GM12873 (cell line): ENCODE measurements at regions not wholly inside any gene's neighbourhood (a gene's known extent, or its start where the extent isn't known, plus 50 kb on each side); places are given as distances from the start of the nearest gene placed in this dataset.

Experiments used
- TF ChIP-seq, protein P1 (sequence below): IDR thresholded peaks from 2 replicates; pipeline ENCODE4 v1.5.1; 2012; ENCODE audit warnings: low read depth, mild to moderate bottlenecking, moderate library complexity, low read length, control low read depth; ENCODE audit not compliant: insufficient read depth; ENCODE audit errors: missing control alignments

DNA sequence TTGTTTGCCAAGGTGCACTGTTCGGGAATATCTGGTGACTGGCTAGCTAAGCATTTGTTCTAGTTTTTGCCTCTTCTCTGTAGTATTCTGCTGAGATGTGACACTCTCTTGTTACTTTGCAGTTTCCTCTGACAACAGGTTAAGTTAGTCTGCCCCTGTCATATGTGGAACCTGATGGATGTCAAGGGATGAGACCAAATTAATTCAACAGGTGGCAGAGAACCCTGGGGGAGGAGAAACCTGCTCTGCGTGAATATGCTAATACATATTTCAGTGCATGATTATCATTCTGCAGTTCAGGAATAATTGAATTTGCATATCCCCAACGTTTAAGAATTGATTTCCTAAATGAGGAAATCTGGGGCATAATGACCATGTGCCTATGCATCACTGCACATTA lies 777.3 kb downstream of the PDCD6IP start:
- TF ChIP-seq, protein P1, sequence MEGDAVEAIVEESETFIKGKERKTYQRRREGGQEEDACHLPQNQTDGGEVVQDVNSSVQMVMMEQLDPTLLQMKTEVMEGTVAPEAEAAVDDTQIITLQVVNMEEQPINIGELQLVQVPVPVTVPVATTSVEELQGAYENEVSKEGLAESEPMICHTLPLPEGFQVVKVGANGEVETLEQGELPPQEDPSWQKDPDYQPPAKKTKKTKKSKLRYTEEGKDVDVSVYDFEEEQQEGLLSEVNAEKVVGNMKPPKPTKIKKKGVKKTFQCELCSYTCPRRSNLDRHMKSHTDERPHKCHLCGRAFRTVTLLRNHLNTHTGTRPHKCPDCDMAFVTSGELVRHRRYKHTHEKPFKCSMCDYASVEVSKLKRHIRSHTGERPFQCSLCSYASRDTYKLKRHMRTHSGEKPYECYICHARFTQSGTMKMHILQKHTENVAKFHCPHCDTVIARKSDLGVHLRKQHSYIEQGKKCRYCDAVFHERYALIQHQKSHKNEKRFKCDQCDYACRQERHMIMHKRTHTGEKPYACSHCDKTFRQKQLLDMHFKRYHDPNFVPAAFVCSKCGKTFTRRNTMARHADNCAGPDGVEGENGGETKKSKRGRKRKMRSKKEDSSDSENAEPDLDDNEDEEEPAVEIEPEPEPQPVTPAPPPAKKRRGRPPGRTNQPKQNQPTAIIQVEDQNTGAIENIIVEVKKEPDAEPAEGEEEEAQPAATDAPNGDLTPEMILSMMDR: no peak

DNA sequence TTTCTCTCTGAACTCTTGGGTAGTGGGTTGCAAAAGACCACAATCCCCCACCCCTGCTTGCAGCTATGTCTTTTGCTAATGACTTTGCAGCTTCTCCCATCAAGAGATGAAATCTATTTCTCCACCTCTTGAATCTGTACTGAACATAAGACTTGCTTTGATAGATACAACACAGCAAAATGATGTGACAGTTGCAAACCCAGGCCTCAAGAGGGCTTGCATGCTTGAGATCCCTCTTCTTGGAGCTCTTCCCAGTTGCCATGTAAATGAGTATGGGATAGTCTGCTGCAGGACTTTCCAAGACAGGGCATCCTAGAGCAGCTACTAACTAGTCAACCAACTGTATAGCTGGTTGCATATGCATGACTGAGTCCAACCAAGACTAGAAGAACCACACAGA lies 783.6 kb downstream of the PDCD6IP start:
- TF ChIP-seq, protein P1: no peak

DNA sequence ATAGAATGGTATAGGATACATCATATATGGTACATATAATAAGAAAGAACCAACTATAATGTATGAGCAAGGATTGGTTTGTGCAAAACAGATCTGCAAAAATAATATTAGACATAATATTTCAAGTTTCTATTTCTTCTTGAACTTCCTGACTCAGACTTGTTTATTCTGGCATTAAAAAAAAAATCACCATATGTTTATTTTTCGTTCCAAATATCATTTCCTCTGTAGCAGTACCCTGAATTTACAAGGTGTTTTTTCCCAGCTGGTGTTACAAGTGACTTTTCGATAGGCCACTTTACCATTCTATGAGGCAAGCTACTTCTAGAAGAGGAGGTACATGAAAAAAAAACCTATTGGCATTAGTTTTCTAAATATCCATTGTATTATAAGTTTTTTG lies 785.0 kb downstream of the PDCD6IP start:
- TF ChIP-seq, protein P1: no peak

DNA sequence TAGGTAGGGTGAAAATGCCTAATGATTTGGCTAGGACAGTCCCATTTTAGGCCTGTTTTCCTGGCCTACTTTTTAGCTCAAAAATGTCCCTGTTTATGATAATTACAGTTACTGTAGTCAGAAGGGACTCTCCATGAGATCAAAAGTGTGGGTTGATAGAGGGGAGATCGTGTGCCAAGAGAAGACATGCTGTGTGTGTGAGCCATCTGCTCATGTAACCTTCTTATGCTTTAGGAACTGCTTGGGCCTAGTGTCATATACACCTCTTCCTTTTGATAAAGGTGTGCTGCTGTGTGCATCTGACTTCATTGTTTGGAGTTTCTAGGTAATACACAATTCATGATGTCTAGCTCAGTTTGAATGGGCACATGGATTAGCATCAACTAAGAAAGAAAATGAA lies 786.5 kb downstream of the PDCD6IP start:
- TF ChIP-seq, protein P1: no peak

DNA sequence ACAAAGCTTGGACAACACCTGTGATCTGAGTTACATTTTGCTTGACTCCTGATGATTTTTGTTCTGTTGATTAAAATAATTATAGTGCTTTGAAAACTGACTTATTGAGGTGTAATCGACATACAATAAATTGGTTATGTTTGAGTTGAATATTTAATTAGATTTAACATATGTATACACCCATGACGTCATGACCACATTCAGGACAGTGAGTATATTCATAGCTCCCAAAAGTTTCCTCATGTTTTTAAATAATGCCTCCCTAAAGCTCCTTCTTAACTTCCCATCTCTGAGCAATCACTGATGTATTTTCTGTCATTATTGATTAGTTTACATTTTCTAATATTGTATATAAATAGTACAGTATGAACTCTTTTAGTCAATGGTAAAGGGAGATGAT lies 801.2 kb downstream of the PDCD6IP start:
- TF ChIP-seq, protein P1: no peak

DNA sequence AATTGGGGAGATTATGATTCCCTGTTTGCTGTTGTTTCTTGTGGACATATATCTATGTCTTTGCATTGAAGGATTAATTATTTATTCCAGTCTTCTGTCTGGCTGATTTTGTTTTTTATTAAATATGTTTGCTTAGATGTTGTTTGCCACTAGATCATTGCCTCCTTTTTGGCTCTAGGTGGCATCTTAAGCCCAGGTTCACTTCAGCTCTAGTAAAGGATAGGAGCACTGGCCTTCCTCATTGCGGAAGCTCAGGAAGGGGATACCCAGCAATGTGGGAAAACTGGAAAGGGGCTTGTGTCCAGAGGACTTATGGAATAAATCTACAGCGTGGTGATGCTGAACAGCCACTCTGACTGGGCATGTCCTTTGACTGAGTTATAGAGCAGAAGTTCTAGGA lies 821.6 kb downstream of the PDCD6IP start:
- TF ChIP-seq, protein P1: no peak

DNA sequence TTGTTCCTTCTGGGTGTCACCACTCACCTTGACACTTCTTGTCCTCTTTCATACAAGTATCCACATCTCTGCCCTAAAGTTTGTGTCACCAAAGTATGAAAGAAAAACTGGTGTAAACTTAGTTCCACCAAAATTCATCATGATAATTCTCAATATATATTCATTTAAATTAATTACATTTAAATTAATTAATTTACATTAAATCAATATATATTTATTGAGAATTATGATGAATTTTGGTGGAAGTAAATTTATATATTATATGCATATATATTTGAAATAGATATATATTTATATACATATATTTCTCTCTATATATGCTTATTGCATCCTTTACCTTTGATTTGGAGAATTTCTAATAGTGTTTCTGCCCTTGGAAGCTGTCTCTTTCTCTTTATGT lies 828.3 kb downstream of the PDCD6IP start:
- TF ChIP-seq, protein P1: no peak

DNA sequence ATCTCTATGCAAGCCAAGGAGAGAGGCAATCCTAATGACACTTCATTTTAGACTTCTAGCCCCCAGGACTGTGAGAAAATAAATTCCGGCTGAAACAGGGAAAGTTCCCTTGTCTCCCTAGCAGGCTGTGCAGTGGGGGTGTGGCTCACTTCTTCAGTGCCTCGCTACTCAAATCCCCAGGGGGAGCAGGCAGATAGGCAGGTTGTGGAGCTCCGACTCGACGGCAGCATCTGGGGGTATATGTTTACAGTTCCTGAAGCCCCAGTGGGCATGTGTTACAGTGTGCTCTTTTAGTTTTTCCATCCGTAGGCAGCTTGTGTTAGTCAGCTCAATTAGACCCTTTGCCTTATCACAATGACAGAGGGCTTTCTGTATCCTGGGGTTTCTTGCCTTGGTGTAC lies 836.5 kb downstream of the PDCD6IP start:
- TF ChIP-seq, protein P1: no peak
